Frontal cortex (tissue), 4 donors: ENCODE measurements at regions not wholly inside any gene's neighbourhood (a gene's known extent, or its start where the extent isn't known, plus 50 kb on each side); places are given as distances from the start of the nearest gene placed in this dataset. TPM values are rescaled to one million over a fixed set of nuclear protein-coding genes. Genes with fewer than 3 reads are reported as not detected.
"Not testable (repeated sequence)": the region's sequence is repeated elsewhere in the genome, so short reads cannot be mapped to it uniquely, and the experiment has no call there.

Source experiments
- DNase-seq, 2 donors: peaks; one replicate each; pipeline ENCODE4 v3.0.0; 2012; ENCODE audit warnings: low spot score in 2 of 2
- FAIRE-seq: peaks from 2 replicates; lab custom pipeline; 2012; peaks lifted over from hg19 to GRCh38; lab: Jason Lieb, UNC
- small RNA-seq: library from RNA; depleted of rRNA; stranded (forward); fragments of <200 nt; gene quantifications from one replicate; pipeline ENCODE3, GENCODE V24; 2014
- donor health status: control.
- donor health status: control.
- donor health status: control.

- no peak for FAIRE-seq
Measured at GRCh38 chr5:75862872-75863271, 145.6 kb upstream of the POC5 start.

GRCh38 chr5:75859621-75860020, 142.4 kb upstream of the POC5 start:
- not testable (repeated sequence) for FAIRE-seq, DNase-seq

More at GRCh38 chr5:75862872-75863271, 145.6 kb upstream of the POC5 start:
- no peak for DNase-seq

- DNase-seq (no peak), FAIRE-seq (no peak)
Measured at GRCh38 chr5:75856056-75856455, 138.8 kb upstream of the POC5 start.

DNA sequence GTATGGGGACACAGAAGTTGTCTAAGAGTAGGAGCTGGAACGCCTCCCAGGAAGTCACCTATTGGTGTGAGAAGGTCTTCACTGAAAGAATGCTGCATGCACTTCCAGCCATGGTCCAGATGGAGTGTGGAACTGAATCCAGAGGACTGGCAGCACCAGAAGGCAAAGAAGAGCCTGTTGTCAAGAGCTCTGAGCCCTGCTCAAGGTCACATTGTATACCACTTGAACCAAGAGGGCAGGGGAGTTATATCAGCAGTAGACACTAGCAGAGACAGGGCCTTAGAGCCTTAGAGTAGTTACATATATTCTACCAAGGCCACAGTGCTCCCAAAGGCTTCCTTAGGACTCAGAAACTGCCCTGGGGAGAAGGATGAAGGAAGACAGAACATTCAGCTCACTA, 130.8 kb upstream of the POC5 start:
- no peak for DNase-seq
- no peak for FAIRE-seq

DNA sequence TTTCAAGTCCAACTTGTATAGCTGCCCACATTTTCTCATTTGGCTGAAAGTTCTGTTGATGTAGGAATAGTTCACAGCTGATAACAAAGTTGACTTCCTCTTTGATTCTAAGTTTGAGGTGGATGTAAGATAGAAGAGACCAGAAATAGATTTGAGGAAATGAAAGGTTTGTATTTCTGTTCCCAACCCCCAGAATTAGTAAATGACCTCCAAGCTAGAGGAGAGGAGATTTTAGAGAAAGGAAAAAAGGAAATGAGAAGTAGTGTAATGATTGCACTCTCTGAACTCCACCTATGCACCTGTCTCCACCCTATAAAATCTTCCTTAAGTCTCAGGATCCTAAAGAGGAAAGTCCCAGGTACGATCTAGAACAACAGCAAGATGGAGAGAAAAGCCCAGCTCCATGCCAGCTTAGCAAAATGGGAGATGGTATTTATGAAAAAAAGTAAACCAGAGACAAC, 130.4 kb upstream of the POC5 start:
- DNase-seq, result no peak
- FAIRE-seq, result no peak

- no peak for FAIRE-seq
Measured at GRCh38 chr5:75844301-75844700, 127.1 kb upstream of the POC5 start.

GRCh38 chr5:75843319-75843718, 126.1 kb upstream of the POC5 start:
- no peak for DNase-seq
- FAIRE-seq, result no peak

More at GRCh38 chr5:75844301-75844700, 127.1 kb upstream of the POC5 start:
- DNase-seq, result no peak

DNA sequence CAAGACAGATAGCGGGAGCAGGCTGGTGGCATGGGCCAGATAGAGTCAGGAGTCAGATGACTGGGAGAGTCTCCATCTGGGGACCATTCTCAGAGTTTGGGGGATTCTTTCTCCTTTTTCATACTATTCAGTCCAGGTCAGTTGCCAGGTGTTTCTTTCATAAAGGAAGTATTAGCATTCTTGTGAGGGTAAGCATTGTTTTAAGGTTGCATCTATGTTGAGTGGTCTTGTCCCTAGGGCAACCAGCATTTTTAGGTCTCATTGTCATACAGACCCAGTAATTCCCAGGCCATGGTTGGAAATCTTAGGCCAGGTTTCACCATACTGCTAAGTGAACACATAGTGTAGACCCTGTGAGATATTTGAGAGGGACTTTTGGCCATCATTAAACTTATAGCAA, 122.3 kb upstream of the POC5 start:
- DNase-seq (no peak), FAIRE-seq (no peak)

DNA sequence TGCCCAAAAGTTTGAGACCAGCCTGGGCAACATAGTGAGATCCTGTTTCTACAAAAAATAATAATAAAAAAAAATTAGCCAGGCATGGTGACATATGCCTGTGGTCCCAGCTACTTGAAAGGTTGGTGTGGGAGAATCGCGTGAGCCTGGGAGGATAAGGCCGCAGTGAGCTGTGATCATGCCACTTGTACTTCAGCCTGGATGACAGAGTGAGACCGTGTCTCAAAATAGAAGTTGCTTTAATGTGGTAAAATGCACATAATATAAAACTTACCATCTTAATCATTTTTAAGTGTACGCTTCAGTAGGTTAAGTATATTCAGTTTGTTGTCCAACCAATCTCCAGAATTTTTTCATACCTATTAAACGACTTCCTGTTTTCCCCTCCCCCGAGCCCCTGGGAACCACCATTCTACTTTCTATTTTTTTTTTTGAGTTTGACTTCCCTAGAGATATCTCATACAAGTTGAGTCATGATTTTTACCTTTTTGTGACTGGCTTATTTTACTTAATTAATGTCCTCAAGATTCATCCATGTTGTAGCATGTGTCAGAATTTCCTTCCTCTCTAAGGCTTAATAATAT, 120.1 kb upstream of the POC5 start:
- DNase-seq (no peak), FAIRE-seq (no peak)

DNA sequence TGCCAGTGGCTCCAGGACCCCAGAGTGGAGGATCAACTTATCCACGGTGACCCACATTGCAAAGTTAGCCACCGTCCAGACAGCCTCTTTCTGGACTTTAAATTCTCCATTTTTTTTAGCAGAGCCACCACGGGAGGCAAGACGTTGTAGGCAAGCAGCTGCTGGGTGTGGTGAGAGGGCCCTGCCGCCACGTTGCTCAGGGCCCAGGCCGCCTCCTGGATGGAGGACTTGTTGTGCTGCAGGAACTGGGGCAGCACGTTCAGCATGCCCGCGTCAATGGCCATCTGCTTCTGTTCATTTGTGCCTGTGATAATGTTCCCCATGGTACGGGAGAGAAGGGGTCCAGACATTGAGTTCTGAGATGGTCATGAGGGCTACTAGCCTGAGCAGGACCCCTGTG, 114.3 kb upstream of the POC5 start:
- DNase-seq (no peak), FAIRE-seq (no peak)

- FAIRE-seq, result no peak
- no peak for DNase-seq
Measured at GRCh38 chr5:75828029-75828428, 110.8 kb upstream of the POC5 start.

DNA sequence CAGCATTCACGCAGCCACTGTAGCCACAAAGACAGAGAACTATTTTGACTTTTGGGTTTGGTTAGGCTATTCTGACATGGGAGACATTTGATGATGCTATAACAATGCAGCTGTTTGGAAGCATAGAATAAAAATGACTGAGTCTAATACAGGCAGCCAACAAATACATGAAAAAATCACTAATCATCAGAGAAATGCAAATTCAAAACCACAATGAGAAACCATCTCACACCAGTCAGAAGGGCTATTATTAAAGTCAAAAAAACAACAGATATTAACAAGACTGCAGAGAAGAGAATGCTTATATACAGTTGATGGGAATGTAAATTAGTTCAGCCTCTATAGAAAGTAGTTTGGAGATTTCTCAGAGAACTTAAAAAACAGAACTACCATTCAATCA, 107.1 kb upstream of the POC5 start:
- no peak for DNase-seq
- no peak for FAIRE-seq

DNA sequence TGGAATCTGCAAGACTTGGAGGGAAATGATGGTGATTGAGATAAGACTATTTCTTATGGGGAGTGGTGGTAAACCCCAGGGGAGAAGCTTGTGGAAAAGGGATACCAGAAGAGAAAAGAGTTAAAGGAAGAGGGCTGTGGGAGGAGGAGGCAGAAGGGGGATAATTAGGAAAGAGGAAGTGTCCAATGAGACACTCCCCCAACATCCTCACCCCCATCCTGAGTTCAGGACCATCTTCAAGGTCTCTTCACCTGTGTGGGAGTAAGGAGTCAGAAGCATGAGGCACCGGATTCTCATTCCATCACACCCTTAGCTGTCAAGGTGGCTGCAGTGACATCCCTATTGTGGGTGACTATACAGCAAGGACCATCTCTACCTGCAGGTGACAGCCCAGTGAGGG, 106.6 kb upstream of the POC5 start:
- no peak for DNase-seq
- no peak for FAIRE-seq

DNA sequence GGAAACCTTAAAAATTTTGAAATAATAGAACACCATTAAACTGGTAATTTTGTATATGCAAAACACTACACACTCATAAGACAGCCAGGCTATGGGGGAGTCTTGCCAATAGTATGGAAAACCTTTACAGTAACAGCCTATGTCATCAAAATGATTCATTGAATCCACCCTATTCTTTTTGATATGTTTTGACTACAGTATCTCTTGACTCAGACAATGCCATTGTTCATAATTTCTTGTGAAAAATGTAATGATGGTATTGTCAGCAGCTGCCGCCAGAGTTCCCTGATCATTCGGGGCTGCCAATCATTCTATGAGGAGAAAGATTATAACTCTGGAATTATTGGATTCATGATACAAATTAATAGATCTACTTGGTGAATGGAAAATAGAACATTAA, 101.4 kb upstream of the POC5 start:
- FAIRE-seq, result no peak
- DNase-seq, result no peak

DNA sequence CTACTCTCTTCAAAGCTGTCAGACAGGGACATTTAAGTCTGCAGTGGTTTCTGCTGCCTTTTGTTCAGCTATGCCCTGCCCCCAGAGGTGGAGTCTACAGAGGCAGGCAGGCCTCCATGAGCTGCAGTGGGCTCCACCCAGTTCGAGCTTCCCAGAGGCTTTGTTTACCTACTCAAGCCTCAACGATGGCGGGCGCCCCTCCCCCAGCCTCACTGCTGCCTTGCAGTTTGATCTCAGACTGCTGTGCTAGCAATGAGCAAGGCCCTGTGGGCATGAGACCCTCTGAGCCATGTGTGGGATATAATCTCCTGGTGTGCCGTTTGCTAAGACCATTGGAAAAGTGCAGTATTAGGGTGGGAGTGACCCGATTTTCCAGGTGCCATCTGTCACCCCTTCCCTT, 82.5 kb upstream of the POC5 start:
- DNase-seq, FAIRE-seq: not testable (repeated sequence)

DNA sequence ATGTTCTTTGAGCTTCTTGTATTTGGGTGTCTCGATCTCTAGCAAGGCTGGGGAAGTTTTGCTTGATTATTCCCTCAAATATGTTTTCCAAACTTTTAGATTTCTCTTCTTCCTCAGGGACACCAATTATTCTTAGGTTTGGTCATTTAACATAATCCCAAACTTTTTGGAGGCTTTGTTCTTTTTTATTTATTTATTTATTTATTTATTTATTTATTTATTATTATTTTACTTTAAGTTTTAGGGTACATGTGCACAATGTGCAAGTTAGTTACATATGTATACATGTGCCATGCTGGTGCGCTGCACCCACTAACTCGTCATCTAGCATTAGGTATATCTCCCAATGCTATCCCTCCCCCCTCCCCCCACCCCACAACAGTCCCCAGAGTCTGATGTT, 52.1 kb upstream of the POC5 start:
- not testable (repeated sequence) for FAIRE-seq, DNase-seq

Small RNA genes in the stretch of these regions (small RNA-seq; reads per million reads assigned to genes)
- gene AC108120.2, result not detected
